SK-N-SH (cell line): ENCODE measurements at regions not wholly inside any gene's neighbourhood (a gene's known extent, or its start where the extent isn't known, plus 50 kb on each side); places are given as distances from the start of the nearest gene placed in this dataset.

ENCODE experiments used
- CTCF ChIA-PET: fragments of 300-600, 350-600 bp; formaldehyde crosslinking; extraction: SDS; loops from one replicate; lab custom pipeline; 2021; lab: Yijun Ruan, JAX
- POLR2A ChIA-PET: fragments of 350-600 bp; sonication (Branson Sonifier 250); formaldehyde crosslinking; extraction: SDS; loops from one replicate; lab custom pipeline; 2020; ENCODE audit warnings: antibody characterized with exemption, inconsistent platforms; lab: Yijun Ruan, JAX
- DNase-seq: peaks from one replicate; pipeline ENCODE4 v3.0.0; 2012
- H2AFZ ChIP-seq: fragments of 200-600 bp; sonication (generic); 2 replicates; pipeline ENCODE4 v1.8.1; 2016; ENCODE audit warnings: antibody characterized with exemption, mild to moderate bottlenecking, low read depth
- H3F3A ChIP-seq: fragments of 200-600 bp; sonication (generic); replicated peaks from 2 replicates; pipeline ENCODE3; 2016; ENCODE audit warnings: antibody characterized with exemption, mild to moderate bottlenecking; ENCODE audit not compliant: insufficient read depth
- H3K27ac ChIP-seq, 2 experiments: fragments of 200-500 bp in 1 of 2; fragments of 200-600 bp in 1 of 2; sonication (Bioruptor generic) in 1 of 2; sonication (generic), shearing (Covaris generic) in 1 of 2; 2 replicates each; pipeline versions ENCODE4 v1.5.1 to v1.6.1; 2014 to 2016; ENCODE audit warnings: low read depth in 2 of 2, inconsistent platforms in 1 of 2, low read length in 1 of 2, mild to moderate bottlenecking in 1 of 2, mixed read lengths in 1 of 2
- H3K27me3 ChIP-seq: fragments of 200-600 bp; sonication (generic), shearing (Covaris generic); 2 replicates; pipeline ENCODE4 v1.6.1; 2016; ENCODE audit warnings: mixed run types; ENCODE audit not compliant: insufficient read depth
- H3K36me3 ChIP-seq, 2 experiments: fragments of 200-500 bp in 1 of 2; fragments of 200-600 bp in 1 of 2; sonication (Bioruptor generic) in 1 of 2; sonication (generic) in 1 of 2; replicated peaks in 1 of 2; 2 replicates each; pipeline versions ENCODE3 to v1.5.1; 2014 to 2016; ENCODE audit warnings: low read length in 1 of 2, mild to moderate bottlenecking in 1 of 2; ENCODE audit not compliant: insufficient read depth in 2 of 2, control insufficient read depth in 1 of 2
- H3K4me1 ChIP-seq, 2 experiments: fragments of 200-500 bp in 1 of 2; fragments of 200-600 bp in 1 of 2; sonication (Bioruptor generic) in 1 of 2; sonication (generic), shearing (Covaris generic) in 1 of 2; 2 replicates each; pipeline versions ENCODE4 v1.5.1 to v1.6.1; 2014 to 2016; ENCODE audit warnings: low read depth in 1 of 2, low read length in 1 of 2, mixed run types in 1 of 2; ENCODE audit not compliant: insufficient read depth in 2 of 2, control insufficient read depth in 1 of 2
- H3K4me2 ChIP-seq: fragments of 200-600 bp; sonication (generic), shearing (Covaris generic); 2 replicates; pipeline ENCODE4 v1.6.1; 2017; ENCODE audit warnings: mixed run types
- H3K4me3 ChIP-seq, 2 experiments: fragments of 200-500 bp in 1 of 2; fragments of 200-600 bp in 1 of 2; sonication (Bioruptor generic) in 1 of 2; sonication (generic), shearing (Covaris generic) in 1 of 2; 2 replicates each; pipeline versions ENCODE4 v1.5.1 to v1.8.1; 2014 to 2016; ENCODE audit warnings: low read depth in 2 of 2, inconsistent platforms in 1 of 2, low read length in 1 of 2, mild to moderate bottlenecking in 1 of 2, mixed read lengths in 1 of 2, moderate library complexity in 1 of 2
- H3K79me2 ChIP-seq: fragments of 200-600 bp; sonication (generic); 2 replicates; pipeline ENCODE4 v1.8.1; 2017; ENCODE audit warnings: mild to moderate bottlenecking; ENCODE audit not compliant: insufficient read depth
- H3K9ac ChIP-seq: fragments of 200-600 bp; sonication (generic); 2 replicates; pipeline ENCODE4 v1.6.1; 2017; ENCODE audit warnings: mixed run types
- H3K9me2 ChIP-seq: fragments of 200-600 bp; sonication (generic); 2 replicates; pipeline ENCODE4 v1.6.1; 2017; ENCODE audit warnings: mixed run types
- H3K9me3 ChIP-seq: fragments of 200-600 bp; sonication (generic); 2 replicates; pipeline ENCODE4 v1.6.1; 2017; ENCODE audit warnings: mixed run types, mild to moderate bottlenecking, moderate library complexity
- H4K20me1 ChIP-seq: fragments of 200-600 bp; sonication (generic); 2 replicates; pipeline ENCODE4 v1.6.1; 2017; ENCODE audit warnings: mild to moderate bottlenecking, mixed run types; ENCODE audit not compliant: insufficient read depth
- CTCF ChIP-seq: fragments of 200-600 bp; sonication (generic); IDR thresholded peaks from 2 replicates; pipeline ENCODE4 v1.6.1; 2017; ENCODE audit warnings: antibody characterized with exemption, mild to moderate bottlenecking, moderate library complexity
- EP300 ChIP-seq, 2 experiments: IDR thresholded peaks; 2 replicates each; pipeline versions ENCODE4 v1.4.0 to v1.6.1; 2012; ENCODE audit warnings: borderline replicate concordance in 1 of 2, low read depth in 1 of 2, low read length in 1 of 2
- EZH2phosphoT487 ChIP-seq: fragments of 200-600 bp; sonication (generic); IDR thresholded peaks from 2 replicates; pipeline ENCODE4 v1.6.1; 2017; ENCODE audit warnings: low read depth, mixed run types, mild to moderate bottlenecking, antibody characterized with exemption, moderate library complexity, borderline replicate concordance
- FOSL2 ChIP-seq: IDR thresholded peaks from 2 replicates; pipeline ENCODE4 v1.4.0; 2012; ENCODE audit warnings: low read depth, mild to moderate bottlenecking, moderate library complexity, borderline replicate concordance
- GABPA ChIP-seq: IDR thresholded peaks from 2 replicates; pipeline ENCODE4 v1.4.0; 2012; ENCODE audit warnings: low read depth, mild to moderate bottlenecking
- GATA2 ChIP-seq: sonication (generic); formaldehyde crosslinking; IDR thresholded peaks from 2 replicates; pipeline ENCODE4 v1.5.0; 2020; ENCODE audit warnings: mild to moderate bottlenecking, missing genetic modification reagents
- IRF3 ChIP-seq: fragments of 150-350 bp; IDR thresholded peaks from 2 replicates; pipeline ENCODE4 v1.6.1; 2016; ENCODE audit warnings: mild to moderate bottlenecking, low read depth, low read length
- MAX ChIP-seq: IDR thresholded peaks from 2 replicates; pipeline ENCODE4 v1.4.0; 2012; ENCODE audit warnings: low read depth
- PBX3 ChIP-seq: IDR thresholded peaks from 2 replicates; pipeline ENCODE4; 2012
- POLR2AphosphoS5 ChIP-seq: IDR thresholded peaks from 2 replicates; pipeline ENCODE4 v1.6.1; 2012; ENCODE audit warnings: low read depth, low read length
- RFX5 ChIP-seq: IDR thresholded peaks from 2 replicates; pipeline ENCODE4 v1.6.1; 2012; ENCODE audit warnings: mild to moderate bottlenecking, improper control_type of control experiment, low read length
- RXRA ChIP-seq: IDR thresholded peaks from 2 replicates; pipeline ENCODE4 v1.4.0; 2012; ENCODE audit warnings: low read depth, mild to moderate bottlenecking, borderline replicate concordance
- SMC3 ChIP-seq: IDR thresholded peaks from 2 replicates; pipeline ENCODE4 v1.6.1; 2012; ENCODE audit warnings: low read depth, low read length, improper control_type of control experiment
- USF1 ChIP-seq: IDR thresholded peaks from 2 replicates; pipeline ENCODE4 v1.4.0; 2012; ENCODE audit warnings: low read depth, borderline replicate concordance
- USF2 ChIP-seq: fragments of 150-350 bp; IDR thresholded peaks from 2 replicates; pipeline ENCODE4 v1.6.1; 2017; ENCODE audit warnings: antibody characterized with exemption, low read length, low read depth, borderline replicate concordance
- YY1 ChIP-seq: IDR thresholded peaks from 2 replicates; pipeline ENCODE4 v1.4.0; 2012; ENCODE audit warnings: low read depth, mild to moderate bottlenecking
- WGBS: methylation state at CpG from one replicate; pipeline ENCODE4 v1.1.6; 2017; ENCODE audit warnings: low lambda C conversion rate; 5-methylcytosine and 5-hydroxymethylcytosine counted together

- no peaks in the 10 kb centered on the region for H4K20me1 ChIP-seq
- DNase-seq, result no peak
- H3K27me3 ChIP-seq, result no peaks in the 10 kb centered on the region
- H3K27ac ChIP-seq, result no peak overlapping the region
- 21% methylated on average over 2 of the region's 2 CpGs for WGBS
- H3K79me2 ChIP-seq, result no peaks in the 10 kb centered on the region
- CTCF ChIA-PET, result interaction anchor here (1.4 kb wide), 1 partner anchor 12 kb away, joined by 4 read pairs; no protein-coding TSS in a partner anchor
- H3K36me3 ChIP-seq, result no peaks in the 10 kb centered on the region
- no peak overlapping the region for H3K9ac ChIP-seq
- H3K4me2 ChIP-seq, result no peak overlapping the region
- no peaks in the 10 kb centered on the region for H3K9me2 ChIP-seq
- POLR2A ChIA-PET, result no interaction called here
- H3K4me1 ChIP-seq, result no peaks in the 10 kb centered on the region; a peak in 1 of 4 replicates
- no peak overlapping the region for H3K4me3 ChIP-seq
- no peak overlapping the region for H2AFZ ChIP-seq
- no peak for TF ChIP-seq PBX3
- no peak for TF ChIP-seq CTCF
- TF ChIP-seq EP300 (IDR thresholded peaks at IDR 0.05; ENCODE audit: borderline replicate concordance in 1 of 2, low read depth in 1 of 2, low read length in 1 of 2), result no peak
- TF ChIP-seq IRF3, result no peak
- no peak for TF ChIP-seq YY1
- TF ChIP-seq RFX5, result no peak
- TF ChIP-seq MAX, result no peak
- TF ChIP-seq POLR2AphosphoS5, result no peak
- no peak for TF ChIP-seq GATA2 (CRISPR knock-in tag)
- no peak for TF ChIP-seq USF1
- TF ChIP-seq FOSL2, result no peak
- no peak for TF ChIP-seq EZH2phosphoT487
- TF ChIP-seq USF2, result no peak
- no peak for TF ChIP-seq GABPA
- no peak for TF ChIP-seq SMC3
- no peak for TF ChIP-seq RXRA
- no peaks in the 10 kb centered on the region for H3K9me3 ChIP-seq
- H3F3A ChIP-seq, result no peaks in the 10 kb centered on the region
Observed at GRCh38 chr3:102933377-102933776, 498.6 kb downstream of the ZPLD1 start.
